Muscle layer of colon (tissue), 2 donors: ENCODE measurements at regions not wholly inside any gene's neighbourhood (a gene's known extent, or its start where the extent isn't known, plus 50 kb on each side); places are given as distances from the start of the nearest gene placed in this dataset.

Source experiments
- H3K27ac ChIP-seq: one replicate; pipeline ENCODE4 v1.7.0; 2013; ENCODE audit warnings: low read depth, mild to moderate bottlenecking, low read length, moderate library complexity
- H3K27me3 ChIP-seq, 2 donors: one replicate each; pipeline ENCODE4 v1.7.0; 2013; ENCODE audit warnings: low read length in 2 of 2, mild to moderate bottlenecking in 2 of 2; ENCODE audit not compliant: insufficient read depth in 2 of 2, control insufficient read depth in 1 of 2
- H3K36me3 ChIP-seq: one replicate; pipeline ENCODE4 v1.7.0; 2013; ENCODE audit warnings: mild to moderate bottlenecking, low read length; ENCODE audit not compliant: insufficient read depth
- H3K4me1 ChIP-seq: one replicate; pipeline ENCODE4 v1.7.0; 2013; ENCODE audit warnings: mild to moderate bottlenecking, low read length; ENCODE audit not compliant: insufficient read depth
- H3K4me3 ChIP-seq, 2 donors: one replicate each; pipeline ENCODE4 v1.7.0; 2013; ENCODE audit warnings: low read length in 2 of 2, low read depth in 1 of 2, mild to moderate bottlenecking in 1 of 2, moderate library complexity in 1 of 2
- H3K9ac ChIP-seq: one replicate; pipeline ENCODE4 v1.7.0; 2013; ENCODE audit warnings: low read length
- H3K9me3 ChIP-seq: one replicate; pipeline ENCODE4 v1.7.0; 2013; ENCODE audit warnings: mild to moderate bottlenecking, low read length
- donor health status: abdominal sarcoma.
- donor health status: Adenocarcinoma of cecum.

DNA sequence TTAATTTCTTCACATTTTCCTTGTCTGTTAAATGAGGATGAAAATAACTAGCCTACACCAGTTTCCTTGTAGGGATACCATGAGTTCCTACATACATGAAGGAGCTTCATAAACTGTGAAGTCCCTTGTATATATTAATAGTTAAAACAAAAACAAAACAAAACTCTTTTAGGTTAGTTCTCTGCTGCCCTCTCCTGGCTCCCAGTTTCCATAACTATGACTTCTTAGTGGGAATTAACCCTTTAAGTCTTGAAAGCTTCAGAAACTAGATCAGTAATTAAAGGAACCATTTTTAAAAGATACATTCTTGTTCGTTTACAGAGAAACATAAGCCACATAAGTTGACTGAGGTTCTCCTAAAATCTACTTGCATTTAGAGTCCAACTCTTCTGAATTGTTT is 500.0 kb upstream of the C9orf72 start:
- H3K9me3 ChIP-seq, result no peaks in the 10 kb centered on the region
- H3K27ac ChIP-seq, result no peak overlapping the region
- no peaks in the 10 kb centered on the region for H3K36me3 ChIP-seq
- H3K4me3 ChIP-seq, result no peak overlapping the region
- no peak overlapping the region for H3K9ac ChIP-seq
- H3K4me1 ChIP-seq, result no peaks in the 10 kb centered on the region
- H3K27me3 ChIP-seq, result no peaks in the 10 kb centered on the region

DNA sequence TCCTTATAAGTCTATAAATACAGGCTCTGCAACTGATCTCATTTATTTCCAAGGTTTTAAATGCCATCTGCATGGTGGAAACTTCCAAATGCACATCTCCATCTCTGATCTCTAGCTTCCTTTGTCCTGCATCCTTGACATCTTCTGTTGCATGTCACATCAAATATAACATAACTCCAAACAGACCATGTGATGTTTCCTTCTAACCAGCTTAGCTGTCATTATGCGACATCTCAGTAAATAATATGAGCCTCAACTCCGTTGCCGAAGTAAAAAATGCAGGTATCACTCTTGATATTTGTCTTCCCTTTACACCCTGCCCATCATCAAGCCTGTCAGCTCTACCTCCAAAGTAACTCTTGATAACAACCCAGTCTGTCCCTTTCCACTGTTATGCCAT is 506.4 kb upstream of the C9orf72 start:
- Histone ChIP-seq H3K27me3 (no peaks in the 10 kb centered on the region), H3K9me3 (no peaks in the 10 kb centered on the region), H3K36me3 (no peaks in the 10 kb centered on the region), H3K4me1 (no peaks in the 10 kb centered on the region), H3K9ac (no peak overlapping the region), H3K4me3 (no peak overlapping the region), H3K27ac (no peak overlapping the region)

DNA sequence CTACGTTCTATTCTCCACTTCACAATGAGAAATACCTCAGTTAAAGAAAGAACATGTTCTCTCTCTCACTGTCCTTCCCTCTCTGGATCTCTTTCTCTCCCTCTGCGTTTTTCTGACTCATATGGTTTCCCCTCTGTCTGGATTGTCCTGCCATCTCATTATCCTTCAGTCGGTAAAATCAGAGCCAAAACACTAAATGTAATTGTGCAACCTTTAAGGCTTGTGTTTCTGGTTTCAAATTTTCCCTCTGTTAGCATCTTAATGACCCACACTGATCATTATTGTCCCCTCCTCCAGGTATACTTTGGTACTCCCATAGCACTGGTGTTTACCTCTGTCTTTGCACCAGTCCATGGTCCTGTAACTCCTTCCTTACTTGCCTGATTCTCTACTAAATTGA is 509.4 kb upstream of the C9orf72 start:
- Histone ChIP-seq H3K9ac (no peak overlapping the region), H3K4me3 (no peak overlapping the region), H3K36me3 (no peaks in the 10 kb centered on the region)

DNA sequence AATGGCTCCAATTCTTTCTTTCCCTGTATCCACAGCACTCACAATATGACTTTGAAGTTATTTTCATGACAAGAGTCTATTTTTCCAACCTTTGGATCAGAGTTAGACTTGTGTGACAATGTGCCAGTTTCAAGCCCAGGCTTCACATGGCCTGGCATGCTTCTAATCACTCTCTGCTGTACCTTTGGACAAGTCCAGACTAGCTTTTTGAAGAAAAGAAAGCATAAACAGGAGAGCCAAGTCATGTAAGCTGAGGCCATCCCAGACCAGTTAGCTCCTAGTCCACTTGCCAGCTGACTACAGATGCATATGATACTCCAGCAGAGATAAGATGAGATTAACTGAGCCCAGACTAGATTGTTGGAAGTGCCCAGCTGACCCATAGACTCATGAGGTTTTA is 513.6 kb upstream of the C9orf72 start:
- H3K36me3 ChIP-seq, result no peaks in the 10 kb centered on the region
- no peaks in the 10 kb centered on the region for H3K4me1 ChIP-seq
- no peak overlapping the region for H3K27ac ChIP-seq
- no peak overlapping the region for H3K4me3 ChIP-seq
- H3K27me3 ChIP-seq, result no peaks in the 10 kb centered on the region
- H3K9me3 ChIP-seq, result no peaks in the 10 kb centered on the region
- H3K9ac ChIP-seq, result no peak overlapping the region

More for the DNA sequence above, 509.4 kb upstream of the C9orf72 start:
- Histone ChIP-seq H3K4me1 (no peaks in the 10 kb centered on the region), H3K9me3 (no peaks in the 10 kb centered on the region), H3K27ac (no peak overlapping the region), H3K27me3 (no peaks in the 10 kb centered on the region)

DNA sequence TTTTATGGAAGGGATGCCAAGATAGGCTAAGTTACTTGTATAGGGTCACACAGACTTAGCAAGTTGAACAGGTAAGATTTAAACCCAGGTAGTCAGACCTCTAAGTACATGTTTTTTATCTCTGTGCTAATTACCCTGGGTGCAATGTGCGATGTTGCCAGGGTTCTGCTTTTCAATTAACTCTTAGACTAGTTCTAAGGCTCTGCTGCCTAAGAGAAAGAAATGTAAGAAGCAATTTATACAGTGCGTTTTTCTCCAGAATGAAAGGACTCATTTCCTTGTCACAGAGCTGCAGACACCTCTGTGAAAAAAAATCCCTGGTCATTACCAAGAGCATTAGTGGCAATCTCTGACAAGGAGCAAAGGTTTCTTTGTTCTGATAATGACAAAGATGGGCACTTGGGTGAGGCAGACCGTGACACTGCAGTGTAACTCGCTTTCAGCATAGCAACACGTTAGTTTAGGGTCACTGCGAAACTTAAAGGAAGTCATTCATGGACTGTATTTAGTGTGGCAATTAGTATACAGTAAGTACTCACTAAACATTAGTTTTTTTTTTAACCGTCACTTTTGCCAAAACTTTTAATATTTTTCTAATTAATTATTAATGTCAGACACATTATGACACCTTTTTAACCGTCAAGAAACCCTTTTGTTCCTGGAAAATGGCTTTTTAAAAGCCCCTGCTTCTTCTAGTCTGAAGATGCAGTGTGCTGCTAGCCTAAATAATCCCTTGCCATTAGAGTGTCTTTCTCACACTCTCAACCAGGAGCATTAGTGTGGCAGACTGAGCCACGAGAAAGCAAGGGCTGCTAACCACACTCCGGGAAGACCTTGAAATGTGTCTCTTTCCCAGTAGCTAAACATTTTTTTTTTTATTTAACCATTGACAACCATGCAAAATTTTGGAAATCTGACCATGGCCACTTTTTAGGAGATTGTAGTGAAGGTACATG is 520.0 kb upstream of the C9orf72 start:
- no peaks in the 10 kb centered on the region for H3K36me3 ChIP-seq
- H3K4me3 ChIP-seq, result no peak overlapping the region
- H3K9me3 ChIP-seq, result no peaks in the 10 kb centered on the region
- H3K27me3 ChIP-seq, result no peaks in the 10 kb centered on the region
- no peak overlapping the region for H3K9ac ChIP-seq
- no peaks in the 10 kb centered on the region for H3K4me1 ChIP-seq
- no peak overlapping the region for H3K27ac ChIP-seq

DNA sequence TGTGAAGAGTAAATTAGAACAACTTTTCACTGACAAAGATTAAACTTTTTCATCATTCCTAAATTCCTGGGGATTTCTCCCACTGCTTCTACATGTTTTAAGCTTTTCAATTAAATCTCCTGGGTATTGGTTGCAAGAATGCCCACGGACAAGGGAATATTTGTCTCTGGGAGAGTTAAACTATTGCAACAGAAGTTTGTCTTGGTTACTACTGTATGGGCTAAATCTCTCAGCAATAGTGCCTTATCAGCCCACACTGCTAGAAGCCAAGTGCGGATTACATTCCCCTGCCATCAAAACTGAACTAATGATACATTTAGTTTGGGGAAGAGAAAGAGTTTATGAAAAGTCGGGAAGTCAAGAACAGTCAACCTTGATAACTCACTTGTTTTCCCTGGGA is 528.2 kb upstream of the C9orf72 start:
- Histone ChIP-seq H3K4me3 (no peak overlapping the region), H3K36me3 (no peaks in the 10 kb centered on the region), H3K9ac (no peak overlapping the region), H3K27me3 (no peaks in the 10 kb centered on the region), H3K9me3 (no peaks in the 10 kb centered on the region), H3K27ac (no peak overlapping the region), H3K4me1 (no peaks in the 10 kb centered on the region)

DNA sequence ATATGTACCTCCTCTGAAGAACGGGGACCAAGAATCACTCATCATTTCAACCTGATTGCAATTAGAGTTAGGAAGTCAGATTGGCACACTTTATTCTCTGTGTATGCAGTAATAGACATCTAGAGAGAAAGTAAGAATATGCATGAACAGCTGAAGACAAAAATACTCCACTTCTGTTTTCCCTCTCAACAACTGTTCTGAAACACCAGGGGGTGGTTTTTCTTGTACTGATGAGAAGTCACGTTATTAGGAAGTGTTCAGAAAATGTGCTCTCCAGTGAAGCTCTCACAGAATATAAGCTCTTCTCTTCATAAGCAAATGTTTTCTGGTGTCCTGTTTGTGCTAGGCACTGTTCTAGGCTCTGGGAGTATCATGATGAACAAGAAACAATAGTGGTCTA is 531.7 kb upstream of the C9orf72 start:
- no peaks in the 10 kb centered on the region for H3K27me3 ChIP-seq
- H3K9me3 ChIP-seq, result no peaks in the 10 kb centered on the region
- H3K4me3 ChIP-seq, result no peak overlapping the region
- H3K27ac ChIP-seq, result no peak overlapping the region
- no peaks in the 10 kb centered on the region for H3K36me3 ChIP-seq
- H3K9ac ChIP-seq, result no peak overlapping the region
- H3K4me1 ChIP-seq, result no peaks in the 10 kb centered on the region

DNA sequence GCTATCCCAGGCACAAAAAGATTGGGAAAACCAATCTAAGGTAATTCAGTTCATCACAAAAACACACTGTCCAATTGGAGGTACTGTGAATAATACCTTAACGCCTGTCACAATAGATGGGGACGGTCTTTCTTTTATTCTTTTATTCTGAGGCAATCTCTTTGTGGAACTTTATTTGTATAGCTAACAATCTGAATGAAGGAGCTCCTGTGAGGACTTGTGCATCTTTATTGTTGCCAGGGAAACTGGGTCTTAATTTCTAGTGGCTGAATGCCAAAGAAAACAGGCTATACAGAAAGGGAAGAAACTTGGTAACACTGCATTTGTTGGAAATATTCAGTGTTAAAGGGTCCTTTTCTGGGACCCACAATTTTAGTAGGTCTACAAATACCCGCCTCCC is 546.9 kb upstream of the C9orf72 start:
- Histone ChIP-seq H3K27ac (no peak overlapping the region), H3K36me3 (no peaks in the 10 kb centered on the region), H3K4me1 (no peaks in the 10 kb centered on the region), H3K27me3 (no peaks in the 10 kb centered on the region), H3K9me3 (no peaks in the 10 kb centered on the region), H3K4me3 (no peak overlapping the region), H3K9ac (no peak overlapping the region)

DNA sequence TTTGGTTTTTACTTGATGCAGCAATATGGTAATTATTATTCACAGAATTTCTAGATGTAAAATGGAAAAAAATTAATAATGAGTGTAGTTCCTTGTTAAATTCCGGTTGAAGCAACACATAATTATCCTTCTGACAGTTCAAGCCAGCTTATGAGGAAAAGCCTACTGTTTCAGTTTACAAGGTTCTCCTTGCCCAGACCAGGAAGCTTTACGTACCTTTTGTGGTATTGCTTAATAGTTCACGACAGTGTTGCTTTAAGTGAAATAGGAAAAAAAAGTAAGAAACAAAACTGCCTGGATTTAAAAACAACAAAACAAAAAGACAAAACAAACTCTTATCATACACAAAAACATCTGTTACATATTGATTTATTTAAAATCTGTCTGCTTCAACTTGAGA is 547.3 kb upstream of the C9orf72 start:
- no peak overlapping the region for H3K27ac ChIP-seq
- H3K9ac ChIP-seq, result no peak overlapping the region

DNA sequence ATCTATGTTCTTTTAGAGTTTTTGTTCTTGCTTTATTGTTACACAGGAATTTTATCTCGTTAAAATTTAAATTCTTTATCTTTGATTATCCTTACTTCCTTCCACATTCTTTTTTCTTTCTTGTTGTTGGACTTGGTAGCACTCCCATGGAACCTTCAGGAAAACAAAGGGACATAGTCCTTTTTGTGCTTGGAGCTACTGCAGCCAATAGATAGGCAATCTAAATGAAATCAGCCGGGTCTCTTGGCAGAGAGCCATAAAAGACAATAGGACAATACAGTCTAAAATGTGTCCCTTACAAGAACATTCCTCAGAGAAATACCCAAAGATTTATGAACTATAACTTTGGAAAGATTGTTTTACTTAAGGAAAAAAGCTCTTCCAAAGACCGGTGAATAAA is 548.1 kb upstream of the C9orf72 start:
- H3K9ac ChIP-seq, result no peak overlapping the region

More for the DNA sequence above, 547.3 kb upstream of the C9orf72 start:
- Histone ChIP-seq H3K4me3 (no peak overlapping the region), H3K27me3 (no peaks in the 10 kb centered on the region), H3K4me1 (no peaks in the 10 kb centered on the region), H3K9me3 (no peaks in the 10 kb centered on the region), H3K36me3 (no peaks in the 10 kb centered on the region)

DNA sequence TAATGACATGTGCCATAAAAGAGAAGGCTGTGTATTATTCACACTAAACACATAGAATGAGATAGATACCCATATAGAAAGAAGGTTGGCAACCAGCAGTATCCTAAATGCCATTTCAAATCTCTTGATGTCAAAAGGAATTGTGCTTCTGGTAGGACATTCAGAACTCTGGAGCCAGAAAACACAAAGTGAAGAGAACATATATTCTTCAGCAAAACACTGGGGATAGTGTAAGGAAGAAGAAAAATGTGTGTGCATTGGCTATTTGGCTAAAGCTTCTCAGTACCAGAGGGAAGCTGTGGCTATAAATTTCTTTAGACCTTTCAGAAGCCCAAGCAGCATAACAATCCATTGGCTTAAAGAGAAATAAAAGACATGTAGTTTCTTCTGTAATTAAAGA is 551.6 kb upstream of the C9orf72 start:
- Histone ChIP-seq H3K4me1 (no peaks in the 10 kb centered on the region), H3K27me3 (no peaks in the 10 kb centered on the region), H3K9ac (no peak overlapping the region), H3K4me3 (no peak overlapping the region), H3K27ac (no peak overlapping the region), H3K36me3 (no peaks in the 10 kb centered on the region), H3K9me3 (no peaks in the 10 kb centered on the region)

More for the DNA sequence above, 548.1 kb upstream of the C9orf72 start:
- no peaks in the 10 kb centered on the region for H3K9me3 ChIP-seq
- no peak overlapping the region for H3K4me3 ChIP-seq
- H3K27me3 ChIP-seq, result no peaks in the 10 kb centered on the region
- H3K27ac ChIP-seq, result no peak overlapping the region
- H3K4me1 ChIP-seq, result no peaks in the 10 kb centered on the region
- no peaks in the 10 kb centered on the region for H3K36me3 ChIP-seq

DNA sequence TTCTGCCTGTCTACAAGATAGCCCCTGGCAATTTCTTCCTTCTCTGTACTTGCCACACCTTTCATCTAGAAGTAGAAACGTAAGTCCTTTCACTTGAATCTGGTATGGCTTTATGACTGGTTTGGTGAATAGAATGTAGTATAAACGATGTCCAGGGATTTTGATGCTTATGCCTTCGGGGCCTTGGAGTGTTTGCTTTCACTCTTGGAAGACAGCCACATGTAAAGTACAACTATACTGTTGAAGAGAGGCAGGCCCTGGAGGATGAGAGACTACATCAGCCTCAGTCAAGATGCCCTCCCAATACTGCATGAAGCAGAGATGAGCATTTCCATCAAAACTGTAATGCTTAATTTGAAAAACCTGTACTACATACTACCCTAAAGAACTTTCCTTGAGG is 553.8 kb upstream of the C9orf72 start:
- Histone ChIP-seq H3K4me3 (no peak overlapping the region), H3K27ac (no peak overlapping the region), H3K27me3 (no peaks in the 10 kb centered on the region), H3K36me3 (no peaks in the 10 kb centered on the region), H3K9me3 (no peaks in the 10 kb centered on the region), H3K4me1 (no peaks in the 10 kb centered on the region), H3K9ac (no peak overlapping the region)
